HTR-8/SVneo (cell line): ENCODE measurements at regions not wholly inside any gene's neighbourhood (a gene's known extent, or its start where the extent isn't known, plus 50 kb on each side); places are given as distances from the start of the nearest gene placed in this dataset.

ENCODE experiments used
- DNase-seq: peaks from one replicate; pipeline ENCODE4 v3.0.0; 2011; ENCODE audit warnings: low spot score, mixed read lengths; ENCODE audit not compliant: insufficient read length
- FAIRE-seq: peaks from 2 replicates; lab custom pipeline; 2011; peaks lifted over from hg19 to GRCh38; lab: Jason Lieb, UNC

DNA sequence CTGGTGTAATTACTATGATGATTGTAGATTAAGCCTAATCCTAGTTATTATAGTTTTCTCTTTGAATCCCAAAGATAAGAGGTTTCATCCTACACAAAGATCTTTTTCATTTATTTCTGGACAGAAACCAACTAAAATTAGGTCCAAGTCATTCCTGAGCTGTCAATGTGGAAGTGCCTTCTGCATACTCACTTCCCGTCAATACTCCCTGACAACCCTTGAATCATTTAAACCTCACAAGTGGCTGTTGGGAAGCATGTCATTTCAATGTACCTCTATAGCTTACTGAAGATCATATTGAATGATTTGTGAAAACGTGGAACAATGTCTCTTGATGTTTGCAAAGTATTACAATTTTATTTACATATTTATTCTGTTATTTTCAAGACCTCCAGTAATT, 274.1 kb downstream of the HACE1 start:
- DNase-seq = no peak
- FAIRE-seq = no peak

DNA sequence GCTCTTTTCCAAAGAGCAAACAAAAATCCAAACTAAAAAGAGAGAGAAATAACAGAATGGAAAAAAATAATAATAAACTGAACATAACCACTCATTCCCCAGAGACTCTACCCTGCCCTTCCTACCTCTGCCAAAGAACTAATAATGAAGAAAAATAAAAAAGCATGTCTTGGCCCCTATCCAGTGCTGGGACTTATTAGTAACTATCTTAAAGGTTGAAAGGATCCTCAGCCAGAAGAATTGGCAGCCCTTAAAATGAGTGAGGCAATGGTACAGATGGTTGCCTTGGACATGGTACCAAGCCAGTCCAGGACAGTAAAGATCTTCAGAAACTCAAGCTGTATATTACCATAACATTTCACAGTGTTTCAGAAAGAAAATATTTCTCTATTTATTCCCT, 279.3 kb downstream of the HACE1 start:
- FAIRE-seq (no peak), DNase-seq (no peak)

DNA sequence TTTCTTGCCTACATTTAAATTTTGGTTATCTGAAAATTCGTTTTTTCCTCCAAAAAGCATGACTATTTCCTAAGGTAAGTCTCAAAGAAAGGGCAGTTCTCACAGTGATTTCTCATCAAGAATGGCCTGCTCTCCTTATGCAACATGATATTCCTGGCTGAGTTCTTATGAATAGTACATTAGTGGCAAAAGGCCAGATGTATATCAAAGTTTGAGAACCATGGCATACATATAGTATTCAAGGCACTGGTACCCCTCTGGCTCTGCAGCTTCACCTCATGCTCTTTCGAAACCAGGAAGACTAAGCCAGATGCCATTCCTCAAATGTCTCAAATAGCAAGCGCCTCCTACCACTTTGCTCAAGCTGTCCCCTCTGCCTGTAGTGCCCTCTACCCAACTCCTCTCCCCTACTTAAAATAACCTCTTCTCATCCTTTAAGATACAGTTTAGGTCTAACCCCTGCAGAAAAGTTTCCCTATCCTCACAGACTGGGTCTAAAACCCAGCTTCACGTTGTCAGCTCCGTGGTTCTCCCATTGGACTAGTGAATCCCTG, 280.3 kb downstream of the HACE1 start:
- no peak for FAIRE-seq

DNA sequence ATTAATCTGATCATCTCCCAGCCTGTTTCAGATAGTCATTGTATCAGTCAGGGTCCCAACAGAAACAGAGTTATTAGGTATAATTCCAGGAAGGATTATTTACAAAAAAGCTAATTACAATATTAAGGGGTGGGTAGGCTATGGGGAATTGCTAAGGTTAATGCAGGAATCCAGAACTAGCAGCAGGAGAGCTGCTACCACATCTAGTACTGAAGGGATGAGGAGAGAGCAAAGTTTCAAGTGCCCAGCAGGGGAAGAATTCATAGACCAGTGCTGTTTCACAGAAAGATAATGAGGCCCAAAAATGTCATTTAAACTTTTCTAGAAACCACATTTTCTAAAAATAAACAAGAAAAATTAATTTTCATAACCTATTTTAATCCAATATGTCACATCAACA, 284.2 kb downstream of the HACE1 start:
- FAIRE-seq (no peak), DNase-seq (no peak)

More for the DNA sequence above, 280.3 kb downstream of the HACE1 start:
- no peak for DNase-seq

DNA sequence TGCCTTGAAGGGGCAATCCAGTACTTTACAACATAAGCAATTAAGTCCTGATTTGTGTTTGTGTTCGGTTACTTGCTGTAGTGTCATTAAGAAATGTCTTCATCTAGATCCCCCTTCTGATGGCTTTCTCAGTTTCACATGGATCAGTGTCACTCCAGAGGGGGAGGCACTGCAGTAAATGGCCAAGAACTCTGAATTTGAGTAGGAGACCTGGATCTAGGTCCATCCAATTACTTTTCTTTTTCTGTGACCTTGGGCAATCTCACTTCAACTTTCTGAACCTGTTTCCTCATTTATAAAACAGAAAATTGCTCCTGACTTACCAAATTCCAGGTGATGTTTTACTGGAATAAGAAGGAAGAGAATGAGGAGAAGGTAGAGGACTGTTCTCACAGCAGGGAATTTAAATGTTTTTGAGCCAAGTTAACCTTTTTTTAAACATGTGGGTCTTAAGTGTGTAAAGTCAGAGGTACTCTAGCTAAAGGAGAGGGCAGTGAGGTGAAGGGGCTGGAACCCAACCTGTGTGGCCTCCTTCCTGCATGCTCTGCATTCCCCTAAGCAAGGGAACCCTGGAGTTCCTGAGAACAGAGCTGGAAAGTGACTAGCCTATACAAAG, 285.5 kb downstream of the HACE1 start:
- no peak for FAIRE-seq

DNA sequence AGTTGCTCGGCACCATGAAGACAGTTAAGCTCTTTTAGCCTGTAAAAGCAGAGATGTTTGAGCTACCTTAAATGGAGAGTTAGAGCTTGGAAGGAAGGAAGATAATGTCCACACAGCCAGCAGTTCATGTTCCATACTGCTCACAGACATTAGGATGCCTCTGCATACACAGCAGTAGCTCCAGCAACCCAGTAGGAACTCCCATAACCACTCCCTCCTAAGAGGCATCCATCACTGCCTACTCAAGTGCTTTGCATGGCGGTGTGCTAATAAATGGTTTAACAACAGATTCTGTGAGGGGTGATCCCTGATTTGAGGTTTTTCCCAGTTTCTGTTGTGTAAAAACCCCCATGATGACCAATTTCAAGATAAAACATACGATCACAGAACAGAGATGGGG, 286.4 kb downstream of the HACE1 start:
- no peak for DNase-seq
- FAIRE-seq = no peak

More for the DNA sequence above, 285.5 kb downstream of the HACE1 start:
- no peak for DNase-seq

DNA sequence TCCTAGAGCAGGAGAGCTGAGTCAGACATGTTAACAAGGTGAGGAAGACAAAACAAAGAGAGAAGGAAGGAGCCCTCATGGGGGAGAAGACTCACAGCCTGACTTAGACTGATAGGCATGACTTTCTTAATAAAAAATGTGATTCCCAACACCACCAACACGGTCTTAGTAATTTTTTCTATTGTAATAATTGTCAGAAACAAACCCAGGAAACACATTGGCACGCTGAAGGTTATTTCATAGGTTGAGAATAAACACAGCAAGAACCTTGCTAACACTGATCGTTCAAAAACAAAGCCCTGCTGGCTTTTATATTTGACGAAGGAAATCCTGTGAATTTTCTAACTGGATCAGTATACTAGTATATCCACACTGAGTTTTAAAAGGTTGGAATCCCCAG, 286.8 kb downstream of the HACE1 start:
- DNase-seq (no peak), FAIRE-seq (no peak)

DNA sequence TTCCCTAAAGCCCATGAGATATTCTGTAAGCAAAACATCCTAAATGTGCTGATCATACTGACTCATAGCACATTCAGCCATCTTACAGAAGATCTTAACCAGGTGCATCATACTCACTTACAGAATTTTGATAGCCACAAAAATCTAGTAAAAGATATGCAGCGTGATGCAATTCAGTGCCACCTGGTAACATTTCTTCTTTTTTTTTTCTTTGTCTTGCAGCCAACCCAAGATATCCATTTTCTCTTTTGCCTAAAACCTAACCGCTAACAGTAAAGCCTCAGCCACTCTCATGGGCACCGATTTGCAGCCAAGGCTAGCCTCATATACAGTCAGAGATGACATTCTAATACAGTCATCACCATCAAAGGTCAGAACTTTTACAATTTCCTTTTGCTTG, 293.3 kb downstream of the HACE1 start:
- no peak for DNase-seq
- FAIRE-seq = no peak

DNA sequence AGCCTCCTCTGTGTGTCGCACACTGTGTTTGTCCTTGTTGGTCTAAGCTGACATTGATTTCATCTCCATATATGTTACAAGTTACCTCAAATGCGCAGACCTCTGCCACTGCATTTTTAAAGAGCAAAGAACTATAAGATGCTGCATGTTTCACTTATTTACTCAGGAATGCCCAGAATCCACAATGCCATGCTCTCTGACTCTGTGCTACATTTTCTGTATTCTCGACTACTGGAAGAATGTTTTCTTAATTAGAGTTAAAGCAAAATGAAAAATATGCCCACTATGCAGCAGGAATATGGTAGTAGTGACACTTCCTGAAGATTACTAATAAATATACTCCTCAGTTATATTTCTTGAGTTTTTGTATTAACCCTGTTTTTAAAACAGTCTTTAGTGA, 296.4 kb downstream of the HACE1 start:
- DNase-seq = no peak
- FAIRE-seq = no peak

DNA sequence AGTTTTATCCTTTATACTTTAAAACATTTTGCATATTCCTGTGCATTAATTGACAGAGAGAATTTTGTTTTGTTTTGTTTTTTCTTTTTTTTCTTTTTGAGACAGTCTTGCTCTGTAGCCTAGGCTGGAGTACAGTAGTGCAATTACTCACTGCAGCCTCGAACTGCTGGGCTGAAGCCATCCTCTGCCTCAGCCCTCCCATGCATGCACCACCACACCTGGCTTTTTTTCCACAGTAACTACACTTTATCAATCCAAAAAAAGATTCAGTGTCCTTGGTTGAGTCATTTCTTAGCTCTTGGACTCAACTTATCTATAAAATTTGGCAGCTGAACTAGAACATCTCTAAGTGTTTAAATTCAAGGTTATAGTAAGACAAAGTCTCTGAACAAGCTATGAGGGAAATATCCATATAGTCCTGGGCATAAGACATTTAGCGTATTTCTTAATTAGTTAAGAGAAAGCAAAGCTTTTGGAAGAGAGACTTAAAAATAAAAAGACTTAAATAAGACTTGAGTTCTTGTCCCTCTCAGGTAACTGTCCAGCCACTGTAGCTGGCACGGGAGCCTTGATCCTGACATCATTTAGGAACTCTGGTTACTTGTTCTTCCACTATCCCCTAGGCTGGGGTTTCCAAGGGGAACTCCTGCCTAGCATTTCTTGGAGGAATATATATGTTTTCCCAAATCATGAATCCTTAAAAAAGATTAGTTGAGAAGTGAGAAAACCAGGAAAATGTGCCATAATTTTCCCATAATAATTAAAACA, 300.1 kb downstream of the HACE1 start:
- no peak for FAIRE-seq
- no peak for DNase-seq

DNA sequence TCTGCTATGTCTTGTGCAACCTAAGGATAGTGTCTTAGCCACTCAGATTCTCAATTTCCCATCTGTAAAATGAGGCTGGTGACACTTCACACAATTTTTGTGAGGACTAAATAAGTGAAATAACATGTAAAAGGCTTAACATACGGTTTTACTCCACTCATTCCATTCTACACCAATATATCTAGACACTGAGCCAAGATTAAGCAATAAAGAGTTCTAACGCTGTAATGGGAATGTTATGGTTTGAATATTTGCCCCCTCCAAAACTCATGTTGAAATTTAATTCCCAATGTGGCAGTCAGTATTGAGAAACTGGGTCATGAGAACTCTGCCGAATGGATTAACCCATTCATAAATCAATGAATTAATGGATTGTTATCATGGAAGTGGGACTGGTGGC, 301.0 kb downstream of the HACE1 start:
- FAIRE-seq = no peak
- no peak for DNase-seq

DNA sequence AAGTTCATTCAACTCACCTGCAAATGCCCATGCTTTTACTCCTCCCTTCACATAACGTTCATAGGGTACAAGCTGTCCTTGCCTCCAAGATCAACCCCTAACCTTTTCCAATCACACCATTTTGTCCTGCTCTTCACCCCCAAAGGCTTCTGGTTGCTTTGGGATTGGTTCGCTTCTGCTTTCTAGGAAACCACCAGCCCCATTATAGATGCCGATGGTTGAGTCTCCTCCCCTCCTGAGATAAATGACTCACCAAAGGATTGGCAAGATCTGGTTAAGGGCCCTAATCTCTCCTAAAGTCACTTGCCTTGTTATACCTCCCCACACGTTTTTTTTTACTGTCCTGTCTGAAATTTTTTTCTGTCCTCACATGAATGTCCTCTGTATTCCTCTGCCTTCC, 311.4 kb downstream of the HACE1 start:
- FAIRE-seq (no peak), DNase-seq (no peak)

DNA sequence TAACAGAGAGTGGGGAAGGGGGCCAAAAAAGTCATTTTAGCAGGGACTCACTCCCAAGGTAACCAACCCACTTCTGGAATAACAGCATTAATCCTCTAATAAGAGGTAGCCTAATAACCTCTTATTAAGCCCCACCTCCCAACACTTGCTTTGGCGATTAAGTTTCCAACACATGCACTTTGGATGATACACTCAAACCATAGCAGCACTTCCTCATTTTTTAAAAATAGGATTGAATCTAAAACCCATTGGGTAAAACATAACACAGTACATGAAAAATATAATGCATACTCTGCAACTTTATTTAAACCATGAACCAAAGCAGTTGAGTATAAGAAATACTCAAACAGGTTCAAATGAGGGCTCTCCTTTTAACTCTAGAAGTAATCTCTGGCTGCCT, 318.3 kb downstream of the HACE1 start:
- FAIRE-seq (no peak), DNase-seq (no peak)

DNA sequence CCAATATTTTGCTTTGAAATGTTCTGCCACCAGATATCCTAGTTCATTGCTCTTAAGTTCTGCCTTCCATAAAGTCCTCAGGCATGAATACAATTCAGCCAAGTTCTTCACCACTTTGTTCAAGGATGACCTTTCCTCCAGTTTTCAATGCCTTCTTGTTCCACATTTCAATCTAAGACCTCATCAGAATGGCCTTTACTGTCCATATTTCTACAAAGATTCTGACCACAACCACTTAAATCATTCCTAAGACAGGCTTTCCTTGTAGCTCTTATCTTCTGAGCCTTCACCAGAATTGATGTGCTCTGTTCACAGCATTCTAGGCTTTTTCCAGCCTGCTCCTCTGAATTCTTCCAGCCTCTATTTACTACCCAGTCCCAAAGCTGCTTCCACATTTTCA, 319.0 kb downstream of the HACE1 start:
- DNase-seq (no peak), FAIRE-seq (no peak)

DNA sequence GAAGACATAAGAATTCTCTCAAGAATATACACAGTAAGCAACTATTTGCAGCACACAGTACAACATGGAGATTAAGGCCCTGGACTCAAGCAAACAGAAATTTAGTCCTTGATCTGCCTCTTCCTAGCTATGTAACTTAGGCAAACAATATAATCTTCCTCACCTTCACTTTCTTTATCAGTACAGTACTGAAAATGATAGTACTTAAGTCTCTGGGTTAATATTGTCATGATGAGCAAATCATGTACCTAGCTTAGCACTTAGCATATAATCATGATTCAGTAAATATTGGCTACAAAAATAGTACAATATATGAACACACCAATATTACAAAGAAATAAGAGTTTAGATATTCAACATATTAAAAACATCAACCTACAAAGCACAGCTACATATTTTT, 320.5 kb downstream of the HACE1 start:
- FAIRE-seq (no peak), DNase-seq (no peak)

DNA sequence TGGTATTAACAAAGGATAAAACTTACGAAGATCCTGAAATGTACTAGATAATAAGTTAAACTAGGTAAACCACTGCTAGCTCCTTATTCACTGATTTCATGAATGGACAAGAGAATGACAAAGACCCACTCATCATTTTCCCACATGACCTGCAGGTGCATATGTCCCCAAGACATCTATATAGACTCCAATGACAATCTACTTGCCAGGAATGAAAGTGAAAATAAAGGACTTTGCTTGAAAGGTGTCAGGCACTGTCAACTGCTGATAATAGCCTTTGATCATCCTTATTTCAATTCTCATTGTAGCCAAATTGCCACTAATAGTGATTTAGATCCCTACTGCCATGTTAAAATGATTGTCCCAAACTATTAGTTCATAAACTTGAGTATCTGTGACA, 321.8 kb downstream of the HACE1 start:
- no peak for FAIRE-seq
- DNase-seq = no peak

DNA sequence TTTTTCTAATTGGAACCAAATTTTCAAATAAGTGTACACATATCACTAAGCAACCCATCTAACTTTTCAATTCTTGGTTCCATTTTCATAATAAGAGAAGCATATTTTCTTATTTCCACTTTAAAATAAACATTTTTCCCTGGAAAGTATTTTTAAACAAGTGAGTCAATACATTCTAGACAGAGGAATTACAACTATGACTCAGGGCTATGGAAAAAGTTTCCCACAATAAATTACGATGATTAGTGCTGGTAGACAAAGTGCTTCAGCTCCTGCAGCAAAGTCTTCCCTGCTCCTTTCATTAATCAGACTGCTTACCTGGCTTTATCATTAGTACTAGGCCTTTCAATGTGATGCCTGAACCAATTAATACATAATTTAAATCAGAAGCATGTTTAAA, 322.5 kb downstream of the HACE1 start:
- FAIRE-seq = no peak
- DNase-seq = no peak

DNA sequence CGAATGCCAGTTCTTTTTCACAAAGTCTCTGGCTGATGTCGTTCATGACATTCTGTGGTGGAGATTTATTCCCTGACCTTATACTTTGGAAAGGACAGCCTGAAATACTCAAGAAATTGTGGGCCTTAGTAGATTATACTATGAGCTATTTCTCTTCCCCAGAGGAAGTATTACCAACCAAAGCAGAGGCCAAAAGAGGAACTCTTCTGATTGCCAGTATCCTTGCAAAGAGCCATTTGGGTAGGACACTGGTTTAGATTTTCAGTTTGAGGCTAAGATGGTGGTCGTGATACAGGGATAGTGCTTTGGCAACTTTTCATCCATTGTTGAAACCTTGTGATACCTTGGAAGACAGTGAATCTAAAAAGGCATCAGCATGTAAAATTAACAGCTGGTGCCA, 327.3 kb downstream of the HACE1 start:
- DNase-seq = no peak
- no peak for FAIRE-seq

DNA sequence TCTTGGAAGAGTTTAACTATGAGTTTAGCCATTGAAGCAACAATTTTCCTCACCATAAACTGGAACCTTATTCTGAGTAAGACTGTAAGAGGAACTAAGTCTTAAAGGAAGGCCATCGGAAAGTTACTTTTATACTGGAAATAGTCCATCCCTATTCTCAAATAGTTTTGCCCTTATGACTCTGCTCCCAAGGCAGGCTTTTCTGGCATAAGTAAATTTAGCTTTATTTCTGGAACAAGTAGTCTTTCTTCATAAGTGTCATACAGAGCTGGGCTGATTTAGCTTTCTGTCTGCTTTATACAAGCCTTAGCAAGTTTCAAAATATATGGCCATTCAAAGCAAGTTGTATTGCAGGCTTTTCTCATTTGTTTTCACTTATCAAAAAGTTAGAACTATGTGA, 328.1 kb downstream of the HACE1 start:
- no peak for FAIRE-seq
- no peak for DNase-seq

DNA sequence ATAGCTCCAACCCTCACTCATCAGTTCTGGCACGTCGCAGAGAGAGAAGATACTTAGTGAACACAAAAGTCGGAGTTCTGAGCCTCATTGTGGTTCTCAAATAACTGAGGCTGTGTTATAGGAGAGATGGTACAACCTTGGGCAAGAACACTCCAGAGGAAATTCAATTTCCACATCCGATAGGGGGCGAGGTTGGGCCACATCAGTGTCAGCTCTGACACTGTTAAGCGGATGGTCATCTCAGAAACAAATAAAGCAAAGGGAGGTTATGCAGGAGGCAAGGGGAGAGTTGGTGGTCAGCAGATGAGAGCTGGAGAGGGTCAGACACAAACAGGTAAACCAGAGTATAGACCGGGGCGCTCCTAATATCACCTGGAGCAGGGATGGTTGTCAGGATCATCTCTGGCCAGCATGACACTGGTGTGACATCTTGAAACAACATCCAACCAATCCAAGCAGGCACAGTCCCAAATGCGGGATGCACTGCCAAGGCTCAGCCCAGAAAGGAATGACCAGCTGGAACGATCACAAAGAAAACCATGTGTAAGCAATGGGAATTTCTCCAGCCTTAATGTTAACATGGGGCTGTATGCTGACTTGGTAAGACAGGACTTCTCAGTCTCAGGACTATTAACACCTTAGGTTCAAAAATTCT, 331.8 kb downstream of the HACE1 start:
- FAIRE-seq (peak; percentile 54), DNase-seq (no peak)

DNA sequence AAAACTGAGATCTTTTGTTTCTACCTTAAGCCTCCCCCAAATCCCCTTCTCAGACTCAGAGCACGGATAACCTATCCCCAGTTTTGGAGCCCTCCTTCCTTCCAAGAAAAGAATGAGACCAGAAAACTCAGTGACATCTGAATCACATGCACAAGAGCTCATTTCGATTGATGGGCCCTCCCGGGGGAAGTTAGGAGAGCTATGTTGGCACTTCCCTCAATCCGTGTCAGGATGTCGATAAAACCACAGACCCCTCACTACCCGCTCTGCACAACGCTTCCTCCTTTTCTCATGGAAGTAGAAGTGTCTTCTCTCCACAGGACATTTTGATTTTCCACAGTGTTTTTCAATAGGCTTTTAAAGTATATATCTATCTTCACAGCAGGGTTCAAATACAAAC, 332.4 kb downstream of the HACE1 start:
- DNase-seq (no peak), FAIRE-seq (no peak)
